ENCODE measurements at regions not wholly inside any gene's neighbourhood (a gene's known extent, or its start where the extent isn't known, plus 50 kb on each side); places are given as distances from the start of the nearest gene placed in this dataset.

DNA sequence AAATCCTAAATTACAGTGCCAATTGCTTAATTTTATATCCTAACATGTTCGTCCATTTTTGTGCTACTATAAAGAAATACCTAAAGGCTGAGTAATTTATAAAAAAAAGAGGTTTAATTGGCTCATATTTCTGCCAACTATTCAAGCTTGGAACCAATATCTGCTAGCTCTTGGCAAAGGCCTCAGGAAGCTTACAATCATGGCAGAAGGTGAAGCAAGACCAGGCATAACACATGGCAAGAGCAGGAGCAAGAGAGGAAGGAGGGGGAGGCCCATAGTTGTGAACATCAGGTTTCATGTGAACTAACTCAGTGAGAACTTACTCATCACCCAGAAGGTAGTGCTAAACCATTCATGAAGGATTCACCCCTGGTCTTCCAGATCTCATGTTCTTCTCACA, 494.3 kb downstream of the CCER1 start:
- TF ChIP-seq EZH2 (IDR thresholded peaks at IDR 0.05; ENCODE audit: borderline replicate concordance, low read length) = no peak
- TF ChIP-seq, protein P1, sequence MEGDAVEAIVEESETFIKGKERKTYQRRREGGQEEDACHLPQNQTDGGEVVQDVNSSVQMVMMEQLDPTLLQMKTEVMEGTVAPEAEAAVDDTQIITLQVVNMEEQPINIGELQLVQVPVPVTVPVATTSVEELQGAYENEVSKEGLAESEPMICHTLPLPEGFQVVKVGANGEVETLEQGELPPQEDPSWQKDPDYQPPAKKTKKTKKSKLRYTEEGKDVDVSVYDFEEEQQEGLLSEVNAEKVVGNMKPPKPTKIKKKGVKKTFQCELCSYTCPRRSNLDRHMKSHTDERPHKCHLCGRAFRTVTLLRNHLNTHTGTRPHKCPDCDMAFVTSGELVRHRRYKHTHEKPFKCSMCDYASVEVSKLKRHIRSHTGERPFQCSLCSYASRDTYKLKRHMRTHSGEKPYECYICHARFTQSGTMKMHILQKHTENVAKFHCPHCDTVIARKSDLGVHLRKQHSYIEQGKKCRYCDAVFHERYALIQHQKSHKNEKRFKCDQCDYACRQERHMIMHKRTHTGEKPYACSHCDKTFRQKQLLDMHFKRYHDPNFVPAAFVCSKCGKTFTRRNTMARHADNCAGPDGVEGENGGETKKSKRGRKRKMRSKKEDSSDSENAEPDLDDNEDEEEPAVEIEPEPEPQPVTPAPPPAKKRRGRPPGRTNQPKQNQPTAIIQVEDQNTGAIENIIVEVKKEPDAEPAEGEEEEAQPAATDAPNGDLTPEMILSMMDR (conservative IDR thresholded peaks at IDR 0.05 in 1 of 2, IDR thresholded peaks at IDR 0.05 in 1 of 2; ENCODE audit: extremely low read depth in 1 of 2, insufficient read depth in 1 of 2, low read depth in 1 of 2, low read length in 2 of 2) = no peak
